ENCODE measurements at regions not wholly inside any gene's neighbourhood (a gene's known extent, or its start where the extent isn't known, plus 50 kb on each side); places are given as distances from the start of the nearest gene placed in this dataset.

DNA sequence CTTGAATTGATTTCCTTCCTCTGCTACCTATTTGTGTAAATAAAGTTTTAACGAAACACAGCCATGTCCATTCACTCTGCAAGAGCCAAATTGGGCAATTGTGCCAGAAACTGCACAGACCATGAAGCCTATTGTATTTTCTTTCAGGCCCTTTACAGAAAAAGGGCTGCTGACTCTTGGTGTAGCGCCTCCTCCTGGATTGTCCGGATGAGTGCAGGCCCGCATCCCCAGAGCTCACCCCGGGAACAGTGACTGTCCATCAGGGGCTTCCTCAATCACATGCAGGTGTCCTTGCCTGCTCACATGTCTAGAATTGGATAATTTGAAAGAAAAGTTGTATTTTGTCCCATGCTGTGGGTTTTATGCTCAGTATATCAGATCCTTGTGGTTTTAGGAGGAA lies 1282.2 kb downstream of the AACS start:
- DNase-seq = no peak

DNA sequence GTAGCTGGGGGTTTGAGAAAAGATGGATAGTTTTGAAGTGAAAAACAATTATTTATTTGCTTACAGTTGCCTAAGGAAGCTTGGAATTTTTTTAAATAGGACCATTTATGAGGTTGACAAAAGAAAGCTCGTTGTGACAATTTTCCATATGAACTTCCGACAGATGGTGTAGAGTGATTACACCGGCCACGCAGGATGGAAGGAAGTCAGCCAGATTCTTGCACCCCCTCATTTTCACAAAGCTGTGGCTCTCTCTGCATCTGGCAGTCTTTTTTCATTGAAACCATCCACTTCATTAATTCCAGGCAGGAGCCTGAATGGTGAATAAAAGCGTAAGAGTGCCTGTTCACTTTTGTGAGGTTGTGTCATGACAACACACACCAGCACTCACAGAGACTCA lies 1284.1 kb downstream of the AACS start:
- no peak for DNase-seq

GRCh38 chr12:126353604-126354003 lies 1288.4 kb downstream of the AACS start:
- DNase-seq = no peak

GRCh38 chr12:126354633-126355032 lies 1289.4 kb downstream of the AACS start:
- DNase-seq = no peak

GRCh38 chr12:126355346-126355745 lies 1290.1 kb downstream of the AACS start:
- DNase-seq = no peak

DNA sequence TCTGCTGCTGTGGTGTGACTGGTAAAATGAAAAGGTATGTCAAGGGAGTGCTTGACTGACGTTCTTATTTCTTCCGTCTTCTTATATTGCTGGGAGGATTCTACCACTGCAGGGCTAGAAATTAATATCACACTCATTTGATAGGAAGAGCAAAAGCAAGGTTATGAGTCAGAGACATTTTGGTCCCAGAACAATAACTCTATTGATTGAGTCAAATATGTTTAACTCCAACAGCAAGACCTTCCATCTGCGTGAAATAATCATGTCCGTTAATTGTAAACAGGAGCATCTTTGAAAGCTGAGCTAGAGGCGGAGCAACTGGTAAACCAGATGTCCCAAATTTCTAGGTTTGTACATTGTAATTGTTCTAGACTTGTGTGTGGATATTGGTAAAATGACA lies 1293.6 kb downstream of the AACS start:
- no peak for DNase-seq

GRCh38 chr12:126359216-126359615 lies 1294.0 kb downstream of the AACS start:
- DNase-seq = no peak

GRCh38 chr12:126361804-126362203 lies 1296.6 kb downstream of the AACS start:
- DNase-seq = no peak

DNA sequence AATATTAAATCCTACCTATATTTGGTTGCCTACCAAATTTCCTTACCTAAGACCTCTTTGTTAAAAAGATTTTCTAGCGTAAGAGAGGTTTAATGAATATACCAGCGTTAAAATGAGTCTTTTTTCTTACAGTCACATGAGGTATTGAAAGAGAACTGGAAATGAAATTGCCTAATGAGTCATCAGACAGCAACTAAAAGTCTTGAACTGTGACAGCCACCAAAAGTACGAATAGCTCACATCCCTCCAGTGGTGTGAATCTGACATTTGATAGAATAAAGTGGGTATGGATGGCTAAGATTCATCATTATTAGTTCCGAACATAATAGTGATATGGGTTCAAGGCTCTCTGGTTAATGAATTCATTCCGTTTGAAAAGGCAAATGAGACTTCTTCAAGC lies 1297.3 kb downstream of the AACS start:
- DNase-seq = no peak

DNA sequence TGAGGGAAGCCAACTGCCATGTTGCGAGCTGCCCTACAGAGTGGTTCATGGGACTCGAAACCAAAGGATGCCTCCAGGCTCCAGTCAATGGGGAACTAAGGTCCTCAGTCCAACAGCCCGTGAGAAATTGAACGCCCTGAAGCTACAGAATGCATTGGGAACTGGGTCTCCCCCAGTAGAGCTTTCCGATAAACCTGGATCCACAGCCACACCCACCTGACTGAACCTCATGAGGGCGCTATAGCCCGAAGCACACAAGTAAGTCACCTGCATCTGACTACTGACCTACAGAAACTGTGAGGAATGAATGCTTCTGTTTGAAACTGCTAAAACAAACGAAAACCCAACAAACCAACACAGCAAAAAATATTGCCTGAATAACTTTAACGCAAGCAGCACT lies 1297.7 kb downstream of the AACS start:
- no peak for DNase-seq

DNA sequence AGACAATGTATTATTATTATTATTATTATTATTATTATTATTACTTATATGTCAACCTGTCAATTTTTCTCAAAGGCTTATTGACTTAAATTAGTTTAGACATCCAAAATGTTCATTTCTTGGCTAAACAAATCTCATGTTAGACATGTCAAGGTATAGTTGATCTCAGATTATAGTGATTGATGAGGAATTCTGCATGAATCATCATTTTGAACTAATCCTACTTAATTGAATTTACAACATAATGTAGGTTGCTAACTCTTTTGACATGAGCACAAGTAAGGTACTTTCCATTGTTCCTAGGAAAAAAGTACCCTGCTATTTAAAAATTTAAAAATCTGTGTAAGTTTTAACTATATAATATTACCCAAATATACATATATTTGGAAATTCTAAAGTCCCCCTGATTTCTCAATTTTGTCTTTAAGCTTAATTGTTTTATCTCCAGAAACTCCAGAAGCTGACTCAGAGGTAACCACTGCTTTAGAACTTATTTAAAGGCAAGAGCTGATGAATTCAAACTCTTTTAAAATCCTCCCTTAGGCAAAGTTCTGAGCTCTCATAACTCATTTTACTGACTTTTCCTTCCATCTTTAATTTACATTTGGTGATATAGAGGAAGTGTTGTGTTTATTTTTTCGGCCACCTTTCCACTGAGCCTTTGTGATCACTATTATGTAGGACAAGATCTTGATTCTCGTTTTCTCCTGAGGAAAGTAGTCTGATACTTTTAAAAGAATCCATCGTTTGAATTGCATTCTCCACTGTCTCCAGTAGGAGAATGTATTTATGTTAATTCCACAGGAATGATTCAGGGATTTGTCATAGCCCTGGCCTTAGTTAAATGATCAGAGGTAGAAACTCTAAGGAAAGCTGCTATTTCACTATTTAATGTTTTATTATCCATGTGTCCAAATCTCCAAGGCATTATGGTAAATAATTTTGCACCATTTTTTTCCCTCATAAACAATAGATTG lies 1304.5 kb downstream of the AACS start:
- DNase-seq = no peak

DNA sequence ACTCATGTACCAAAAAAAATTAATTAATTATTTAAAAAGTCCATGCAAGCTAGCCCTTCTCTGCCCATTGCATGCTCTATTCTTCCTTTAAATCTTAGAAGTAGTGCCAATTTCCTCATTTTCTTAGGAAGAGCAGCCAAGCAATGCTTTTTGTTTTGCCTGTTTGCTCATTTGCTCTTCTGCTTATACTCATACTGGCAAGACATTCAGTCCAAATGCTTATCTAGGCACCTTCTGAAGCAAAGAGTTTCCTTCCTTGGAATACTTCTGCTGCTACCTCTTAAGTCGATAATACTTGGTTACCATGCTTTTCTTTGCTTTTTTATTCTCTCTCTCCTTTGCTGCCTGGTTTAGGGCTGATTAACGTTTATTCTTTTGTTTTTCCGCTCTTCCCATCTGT lies 1318.3 kb downstream of the AACS start:
- no peak for DNase-seq

DNA sequence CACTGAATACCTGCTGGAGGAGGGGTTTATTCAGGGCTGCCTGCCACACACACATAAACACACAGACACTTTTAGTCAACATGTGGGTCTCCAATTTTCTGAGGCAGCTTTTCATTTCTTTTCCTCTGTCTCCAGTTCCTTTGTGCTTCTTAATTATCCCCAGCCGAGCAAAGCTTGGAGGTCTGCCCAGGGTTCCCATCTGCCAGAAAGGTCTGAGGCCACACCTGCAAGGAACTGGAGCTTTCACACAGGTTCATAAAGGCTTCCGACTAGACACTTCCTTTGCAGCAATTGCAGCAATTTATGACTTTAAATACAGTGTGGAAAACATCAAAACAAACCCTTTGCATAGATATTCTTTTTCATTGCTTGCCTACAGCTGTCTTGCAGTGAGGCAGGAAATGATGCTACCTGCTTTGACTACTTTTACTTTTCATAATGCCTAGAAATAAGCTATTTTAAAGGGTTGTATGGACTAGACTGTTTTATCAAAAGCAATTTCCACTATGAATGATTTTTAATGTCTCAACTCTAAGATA lies 1318.9 kb downstream of the AACS start:
- no peak for DNase-seq

- DNase-seq = no peak
Observed at GRCh38 chr12:126385785-126386184, 1320.5 kb downstream of the AACS start.

DNA sequence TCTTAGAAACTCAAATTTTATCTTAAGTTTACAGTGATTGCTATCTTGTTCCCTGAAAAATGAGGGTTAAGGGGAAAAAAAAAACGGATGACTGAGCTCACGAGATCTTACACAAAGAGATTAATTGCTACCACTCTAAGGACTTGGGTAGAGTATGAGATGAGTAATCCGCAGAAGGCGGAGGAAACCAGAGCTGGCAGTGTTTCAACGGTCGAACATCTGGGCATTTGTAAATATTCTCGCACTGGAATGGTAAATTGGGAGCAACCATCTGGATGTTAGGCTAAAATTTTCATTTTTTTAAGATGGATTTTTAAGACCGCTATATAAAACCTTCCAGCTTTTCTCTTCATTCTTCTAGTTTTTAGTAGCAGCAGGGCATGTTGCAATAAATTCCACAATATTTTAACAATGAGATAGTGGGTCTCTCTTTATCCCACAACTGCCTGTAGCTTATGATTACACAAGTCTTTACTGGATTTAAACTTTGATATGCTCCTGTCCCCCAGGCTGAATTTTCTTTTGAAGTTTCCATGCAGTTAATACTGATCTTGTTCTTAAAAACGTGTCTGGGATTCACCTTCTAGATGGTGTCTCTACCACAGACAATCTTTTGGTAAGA lies 1324.1 kb downstream of the AACS start:
- no peak for DNase-seq

GRCh38 chr12:126389961-126390360 lies 1324.7 kb downstream of the AACS start:
- no peak for DNase-seq

GRCh38 chr12:126390969-126391566 lies 1325.8 kb downstream of the AACS start:
- DNase-seq = no peak

DNA sequence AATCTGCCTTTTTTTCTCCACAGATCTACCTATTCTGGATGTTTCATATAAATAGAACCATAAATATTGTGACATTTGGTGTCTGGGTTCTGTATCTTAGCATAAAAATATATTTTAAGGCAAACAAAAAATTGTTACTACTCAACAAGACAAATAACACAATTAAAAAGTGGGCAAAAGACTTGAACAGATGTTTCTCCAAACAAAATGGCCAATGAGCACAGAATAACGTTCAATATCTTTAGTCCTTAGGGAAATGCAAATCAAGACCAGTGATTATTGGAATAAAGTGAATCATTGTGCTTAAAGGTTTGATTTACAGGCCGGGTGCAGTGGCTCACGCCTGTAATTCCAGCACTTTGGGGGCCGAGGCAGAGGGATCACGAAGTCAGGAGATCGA lies 1331.3 kb downstream of the AACS start:
- no peak for DNase-seq

- no peak for DNase-seq
Observed at GRCh38 chr12:126397071-126397581, 1331.9 kb downstream of the AACS start.

DNA sequence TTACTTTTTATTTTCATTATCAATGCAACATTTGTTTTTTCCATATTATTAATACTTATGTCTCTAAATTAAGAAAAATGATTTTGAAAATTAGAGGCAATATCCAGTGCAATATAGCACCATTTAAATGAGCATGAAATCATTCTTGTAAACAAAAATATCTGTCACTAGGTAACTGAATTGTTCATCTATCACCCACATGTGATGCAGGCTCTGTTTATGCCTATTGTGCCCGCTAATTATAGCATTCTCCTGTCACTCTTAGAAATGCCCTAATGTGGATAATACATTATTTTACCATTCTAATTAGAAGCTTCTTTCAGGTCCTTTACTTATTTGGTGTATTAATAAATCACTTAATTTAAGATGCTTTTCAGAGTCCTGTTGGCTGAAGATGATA lies 1332.4 kb downstream of the AACS start:
- DNase-seq = no peak

- DNase-seq = no peak
Observed at GRCh38 chr12:126400831-126401230, 1335.6 kb downstream of the AACS start.

GRCh38 chr12:126404293-126404881 lies 1339.2 kb downstream of the AACS start:
- DNase-seq = no peak

DNA sequence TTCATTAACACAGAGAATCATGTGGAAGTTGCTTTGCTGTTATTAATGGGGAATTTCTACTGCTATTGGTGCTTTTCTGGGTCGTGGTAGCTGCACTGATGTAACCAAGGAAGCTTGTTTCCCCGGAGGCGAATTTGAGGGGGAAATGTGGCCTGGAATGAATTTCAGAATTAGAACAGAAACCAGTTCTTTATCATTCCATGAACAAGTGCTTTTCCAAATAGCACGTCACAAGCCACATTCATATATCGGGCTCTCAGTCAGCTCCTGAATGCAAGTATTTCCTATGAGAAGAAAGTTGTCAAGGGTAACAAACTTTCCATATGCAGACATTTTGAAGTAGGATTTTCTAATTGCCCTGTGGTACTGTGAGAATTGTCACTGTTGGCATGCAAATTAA lies 1353.2 kb downstream of the AACS start:
- DNase-seq = no peak
